ENCODE measurements at regions not wholly inside any gene's neighbourhood (a gene's known extent, or its start where the extent isn't known, plus 50 kb on each side); places are given as distances from the start of the nearest gene placed in this dataset.

- TF ChIP-seq ZNF274 (IDR thresholded peaks at IDR 0.05; ENCODE audit: low read depth, low read length) = no peak
Observed at GRCh38 chr7:36023033-36023560, 130.0 kb upstream of the EEPD1 start.

GRCh38 chr7:36025190-36025589, 127.9 kb upstream of the EEPD1 start:
- H3K4me3 ChIP-seq (ENCODE audit: low read length) = no peak overlapping the region
- no peak for TF ChIP-seq ZNF274 (IDR thresholded peaks at IDR 0.05; ENCODE audit: low read depth, low read length)

More at GRCh38 chr7:36023033-36023560, 130.0 kb upstream of the EEPD1 start:
- no peak overlapping the region for H3K4me3 ChIP-seq (ENCODE audit: low read length)

GRCh38 chr7:36029311-36029710, 123.7 kb upstream of the EEPD1 start:
- TF ChIP-seq ZNF274 (IDR thresholded peaks at IDR 0.05; ENCODE audit: low read depth, low read length) = no peak
- H3K4me3 ChIP-seq (ENCODE audit: low read length) = no peak overlapping the region

DNA sequence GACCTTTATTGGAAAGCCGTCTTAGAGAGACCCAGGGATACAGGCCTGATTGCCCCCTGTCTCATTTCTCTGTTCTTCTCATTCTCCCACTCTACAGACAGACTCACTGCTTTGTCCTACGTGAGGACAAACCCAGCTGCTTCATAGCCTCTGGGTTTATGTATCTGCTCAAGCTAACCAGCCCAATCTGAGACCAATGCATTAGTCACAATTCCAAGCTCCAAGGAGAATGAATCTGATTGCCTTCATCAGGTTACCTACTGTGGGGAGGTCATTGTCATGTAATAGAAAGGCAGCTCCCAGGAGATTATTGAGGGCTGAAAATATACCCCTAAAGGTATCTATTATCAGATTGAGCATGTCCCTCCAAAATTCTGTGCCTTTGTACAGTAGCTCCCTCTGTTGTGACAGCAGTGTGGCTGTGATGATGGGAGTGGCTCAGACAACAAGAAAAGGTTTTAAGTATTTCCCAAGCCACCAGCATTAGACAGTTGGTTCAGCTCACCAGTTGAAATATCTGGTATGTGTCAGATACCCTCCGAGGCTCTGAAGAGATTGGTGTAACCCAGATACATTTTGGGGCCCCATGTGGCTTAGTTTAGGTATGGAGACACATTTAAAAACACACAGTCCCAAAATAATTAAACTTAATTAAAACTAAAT, 123.1 kb upstream of the EEPD1 start:
- no peak overlapping the region for H3K4me3 ChIP-seq (ENCODE audit: low read length)
- no peak for TF ChIP-seq ZNF274 (IDR thresholded peaks at IDR 0.05; ENCODE audit: low read depth, low read length)

DNA sequence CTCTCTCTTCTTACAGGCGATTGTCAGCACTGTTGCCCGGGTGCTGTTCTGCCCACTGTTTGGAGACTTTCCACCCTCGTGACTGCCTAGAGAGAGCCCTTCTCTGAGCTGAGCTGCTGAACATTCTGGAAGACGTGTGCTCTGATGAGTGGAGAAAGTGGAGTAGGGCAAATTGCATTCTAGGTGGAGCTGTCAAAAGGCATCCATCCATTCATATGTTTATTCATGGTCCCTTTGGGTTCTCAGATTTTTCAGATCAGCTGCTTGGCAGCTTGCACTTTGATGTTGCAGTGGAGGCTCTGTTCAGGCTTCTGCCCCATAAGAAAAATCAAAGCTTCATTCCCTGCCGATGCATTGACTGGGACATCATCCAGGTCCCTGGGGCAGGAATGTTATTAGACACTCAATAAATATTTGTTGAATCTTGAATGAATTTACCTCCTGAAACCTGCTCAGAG, 120.7 kb upstream of the EEPD1 start:
- TF ChIP-seq ZNF274 (IDR thresholded peaks at IDR 0.05; ENCODE audit: low read depth, low read length) = no peak
- no peak overlapping the region for H3K4me3 ChIP-seq (ENCODE audit: low read length)

- TF ChIP-seq ZNF274 (IDR thresholded peaks at IDR 0.05; ENCODE audit: low read depth, low read length) = no peak
- no peak overlapping the region for H3K4me3 ChIP-seq (ENCODE audit: low read length)
Observed at GRCh38 chr7:36034020-36034419, 119.0 kb upstream of the EEPD1 start.

DNA sequence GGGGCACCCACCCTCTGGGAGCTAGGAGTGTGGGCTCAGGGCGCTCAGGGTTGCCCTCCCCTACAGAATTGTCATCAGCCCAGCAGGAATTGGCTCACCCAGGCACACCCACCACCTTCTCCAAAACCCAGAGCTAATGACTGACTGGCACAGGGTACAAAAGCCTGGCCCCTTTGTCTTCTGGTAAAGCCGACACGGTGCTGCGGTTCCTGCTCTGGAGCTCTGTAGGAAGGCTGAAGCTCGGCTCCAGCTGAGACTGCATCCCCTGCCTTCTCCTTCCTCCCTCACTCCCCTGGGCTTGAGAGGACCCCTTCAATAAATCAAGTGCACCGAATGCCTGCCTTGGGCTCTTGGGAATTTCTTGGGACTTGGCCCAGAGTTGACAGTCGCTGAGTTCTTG, 117.9 kb upstream of the EEPD1 start:
- no peak for TF ChIP-seq ZNF274 (IDR thresholded peaks at IDR 0.05; ENCODE audit: low read depth, low read length)
- no peak overlapping the region for H3K4me3 ChIP-seq (ENCODE audit: low read length)

DNA sequence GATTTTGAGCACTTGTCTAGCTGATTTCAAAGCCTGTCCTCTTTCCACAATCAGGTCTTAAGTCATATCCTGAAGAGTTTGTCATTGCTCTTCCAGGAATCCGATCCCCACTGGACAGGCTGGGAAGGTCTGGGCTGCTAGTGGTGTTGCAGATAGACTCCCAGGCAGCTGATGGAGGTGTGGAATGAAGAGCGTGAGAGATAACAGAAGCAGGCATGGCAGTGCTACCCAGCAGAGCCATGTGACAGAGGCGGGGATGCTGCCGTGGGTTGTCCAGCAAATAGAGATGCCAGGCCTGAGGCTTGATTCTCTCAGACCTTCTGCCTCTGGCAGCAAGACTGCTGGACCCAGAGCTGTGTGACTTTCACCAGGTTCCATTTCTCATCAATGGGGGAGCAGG, 116.5 kb upstream of the EEPD1 start:
- H3K4me3 ChIP-seq (ENCODE audit: low read length) = no peak overlapping the region
- TF ChIP-seq ZNF274 (IDR thresholded peaks at IDR 0.05; ENCODE audit: low read depth, low read length) = no peak

GRCh38 chr7:36037121-36037662, 115.9 kb upstream of the EEPD1 start:
- H3K4me3 ChIP-seq (ENCODE audit: low read length) = no peak overlapping the region
- TF ChIP-seq ZNF274 (IDR thresholded peaks at IDR 0.05; ENCODE audit: low read depth, low read length) = no peak

- H3K4me3 ChIP-seq (ENCODE audit: low read length) = no peak overlapping the region
- no peak for TF ChIP-seq ZNF274 (IDR thresholded peaks at IDR 0.05; ENCODE audit: low read depth, low read length)
Observed at GRCh38 chr7:36038063-36038721, 114.9 kb upstream of the EEPD1 start.

GRCh38 chr7:36039243-36039642, 113.8 kb upstream of the EEPD1 start:
- no peak overlapping the region for H3K4me3 ChIP-seq (ENCODE audit: low read length)
- no peak for TF ChIP-seq ZNF274 (IDR thresholded peaks at IDR 0.05; ENCODE audit: low read depth, low read length)

- no peak for TF ChIP-seq ZNF274 (IDR thresholded peaks at IDR 0.05; ENCODE audit: low read depth, low read length)
- no peak overlapping the region for H3K4me3 ChIP-seq (ENCODE audit: low read length)
Observed at GRCh38 chr7:36039671-36040070, 113.4 kb upstream of the EEPD1 start.

GRCh38 chr7:36040679-36041078, 112.4 kb upstream of the EEPD1 start:
- H3K4me3 ChIP-seq (ENCODE audit: low read length) = no peak overlapping the region
- no peak for TF ChIP-seq ZNF274 (IDR thresholded peaks at IDR 0.05; ENCODE audit: low read depth, low read length)

DNA sequence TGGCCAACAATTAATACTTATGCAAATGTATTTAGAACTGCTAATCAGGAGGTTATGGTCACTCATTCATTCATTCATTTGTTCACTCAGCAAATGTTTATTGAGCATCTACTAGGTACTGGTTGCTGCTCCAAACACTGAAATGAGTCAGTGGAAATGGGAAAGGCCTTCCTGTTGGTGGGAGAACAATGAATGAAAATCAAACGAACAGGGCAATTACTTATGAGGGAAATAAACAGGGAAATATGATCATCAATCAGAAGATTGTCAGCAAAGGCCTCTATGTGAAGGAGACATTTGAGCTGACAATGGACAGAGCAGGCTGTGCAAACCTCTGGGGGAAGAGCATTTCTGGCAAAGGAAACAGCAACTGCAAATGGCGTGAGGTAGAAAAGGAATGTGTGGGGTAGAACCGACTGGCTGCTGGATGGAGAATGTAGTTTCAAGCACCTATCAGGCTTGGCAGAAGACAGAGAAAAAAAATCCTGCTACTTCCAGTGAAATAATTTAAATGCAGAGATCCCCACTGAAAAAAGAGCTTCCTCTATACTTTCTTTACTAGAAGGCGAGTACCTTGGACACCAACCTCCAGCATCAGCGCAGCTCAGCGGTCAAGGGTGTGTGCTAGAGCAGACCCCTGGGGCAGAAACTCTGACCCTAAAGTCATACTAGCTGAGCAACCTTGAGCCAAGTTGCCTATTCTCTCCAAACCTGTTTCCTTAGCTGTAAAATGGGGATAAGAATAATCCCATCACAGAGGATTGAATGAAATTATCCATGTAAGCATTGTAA, 108.8 kb upstream of the EEPD1 start:
- H3K4me3 ChIP-seq (ENCODE audit: low read length) = no peak overlapping the region
- TF ChIP-seq ZNF274 (IDR thresholded peaks at IDR 0.05; ENCODE audit: low read depth, low read length) = no peak
